ENCODE measurements at regions not wholly inside any gene's neighbourhood (a gene's known extent, or its start where the extent isn't known, plus 50 kb on each side); places are given as distances from the start of the nearest gene placed in this dataset.

DNA sequence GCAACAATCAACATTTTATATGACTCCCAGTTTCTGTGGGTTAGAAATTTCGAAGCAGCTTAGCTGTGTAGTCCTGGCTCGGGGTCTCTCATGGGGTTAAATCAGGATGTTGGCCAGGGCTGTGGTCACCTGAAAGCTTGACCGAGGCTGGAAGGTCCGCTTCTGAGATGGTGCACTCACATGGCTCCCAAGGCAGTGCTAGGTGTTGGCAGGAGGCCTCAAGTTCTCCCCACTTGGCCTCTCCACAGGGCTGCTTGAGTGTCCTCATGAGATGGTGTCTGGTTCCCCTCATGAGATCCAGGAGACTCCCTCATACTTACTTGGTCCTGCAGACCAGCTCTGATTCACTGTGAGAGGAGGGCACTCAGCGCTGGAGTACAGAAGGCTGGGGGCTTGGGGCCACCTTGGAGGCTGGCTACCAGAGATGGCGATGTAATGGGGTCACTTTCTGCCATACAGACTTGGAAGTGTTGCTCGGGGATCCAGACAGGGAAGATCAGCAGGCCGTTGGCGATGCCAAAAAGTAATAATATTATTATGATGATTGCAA is 98.8 kb downstream of the INHBB start:
- peaks cover 37% of the 10 kb centered on the region for H3K27me3 ChIP-seq (ENCODE audit: low read depth)
- DNase-seq (no peak), ATAC-seq (no peak)
- TF ChIP-seq CTCF (IDR thresholded peaks at IDR 0.05), result no peak
- H3K4me1 ChIP-seq, result peaks cover 13% of the 10 kb centered on the region
- H3K27ac ChIP-seq, result no peak overlapping the region
- intact Hi-C loops (cut with DNase I), result no loop called here
- H3K4me3 ChIP-seq, result no peak overlapping the region
- H3K36me3 ChIP-seq, result no peaks in the 10 kb centered on the region
- H3K9me3 ChIP-seq, result no peaks in the 10 kb centered on the region

- H3K4me1 ChIP-seq, result peaks cover 13% of the 10 kb centered on the region
- no peak for ATAC-seq
- DNase-seq, result no peak
- no peaks in the 10 kb centered on the region for H3K9me3 ChIP-seq
- H3K27me3 ChIP-seq (ENCODE audit: low read depth), result peaks cover 34% of the 10 kb centered on the region
- no peak for TF ChIP-seq CTCF (IDR thresholded peaks at IDR 0.05)
- no peaks in the 10 kb centered on the region for H3K36me3 ChIP-seq
- no peak overlapping the region for H3K4me3 ChIP-seq
- intact Hi-C loops (cut with DNase I), result no loop called here
- no peak overlapping the region for H3K27ac ChIP-seq
Measured at GRCh38 chr2:120445449-120446143, 99.7 kb downstream of the INHBB start.

GRCh38 chr2:120446236-120447126 is 100.5 kb downstream of the INHBB start:
- Histone ChIP-seq H3K4me1 (peaks cover 13% of the 10 kb centered on the region), H3K9me3 (no peaks in the 10 kb centered on the region), H3K27me3 (ENCODE audit: low read depth) (peaks cover 30% of the 10 kb centered on the region), H3K36me3 (no peaks in the 10 kb centered on the region), H3K4me3 (no peak overlapping the region), H3K27ac (no peak overlapping the region)
- ATAC-seq (no peak), DNase-seq (no peak)
- intact Hi-C loops (cut with DNase I), result no loop called here
- no peak for TF ChIP-seq CTCF (IDR thresholded peaks at IDR 0.05)

DNA sequence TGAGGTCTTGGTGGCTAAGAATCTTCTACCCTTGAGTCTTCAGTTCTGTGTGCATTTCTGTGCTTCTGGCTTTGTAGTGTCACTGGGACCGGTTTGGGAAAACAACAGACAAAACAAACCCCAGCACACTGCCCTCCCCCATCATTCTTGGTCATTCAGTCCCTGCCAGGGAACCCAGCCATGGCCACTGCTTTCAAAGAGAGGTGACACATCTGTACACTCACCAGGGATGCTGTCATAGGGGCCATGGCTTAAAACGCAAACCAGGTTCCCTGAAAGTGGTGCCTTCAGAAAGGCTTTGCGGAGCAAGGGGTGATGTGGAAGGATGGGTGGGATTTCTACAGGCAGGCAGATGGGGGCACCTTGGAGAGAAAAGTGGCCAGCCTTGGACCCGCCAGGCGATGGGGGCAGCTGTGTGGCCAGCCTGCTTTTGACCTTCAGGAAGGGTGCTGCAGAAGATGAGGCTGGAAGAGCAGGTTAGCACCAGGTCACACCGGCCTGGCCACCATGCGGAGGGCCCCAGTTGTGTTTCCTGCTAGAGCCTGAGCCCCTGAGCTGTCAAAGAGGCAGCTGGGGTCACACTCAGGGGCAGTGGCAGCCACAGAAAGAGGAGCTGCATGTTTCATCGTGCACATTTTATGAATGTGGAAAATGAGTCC is 101.3 kb downstream of the INHBB start:
- no peaks in the 10 kb centered on the region for H3K36me3 ChIP-seq
- peaks cover 9% of the 10 kb centered on the region for H3K4me1 ChIP-seq
- no peak for ATAC-seq
- DNase-seq, result no peak
- H3K4me3 ChIP-seq, result no peak overlapping the region
- TF ChIP-seq CTCF (IDR thresholded peaks at IDR 0.05), result no peak
- H3K9me3 ChIP-seq, result no peaks in the 10 kb centered on the region
- H3K27ac ChIP-seq, result no peak overlapping the region
- intact Hi-C loops (cut with DNase I), result no loop called here
- peaks cover 23% of the 10 kb centered on the region for H3K27me3 ChIP-seq (ENCODE audit: low read depth)

- no peak overlapping the region for H3K27ac ChIP-seq
- H3K36me3 ChIP-seq, result no peaks in the 10 kb centered on the region
- ATAC-seq (no peak), DNase-seq (no peak)
- no peak for TF ChIP-seq CTCF (IDR thresholded peaks at IDR 0.05)
- no peaks in the 10 kb centered on the region for H3K4me1 ChIP-seq
- no peak overlapping the region for H3K4me3 ChIP-seq
- H3K9me3 ChIP-seq, result no peaks in the 10 kb centered on the region
- intact Hi-C loops (cut with DNase I), result no loop called here
- peaks cover 12% of the 10 kb centered on the region for H3K27me3 ChIP-seq (ENCODE audit: low read depth)
Measured at GRCh38 chr2:120448436-120448835, 102.5 kb downstream of the INHBB start.
